ENCODE measurements at regions not wholly inside any gene's neighbourhood (a gene's known extent, or its start where the extent isn't known, plus 50 kb on each side); places are given as distances from the start of the nearest gene placed in this dataset.

DNA sequence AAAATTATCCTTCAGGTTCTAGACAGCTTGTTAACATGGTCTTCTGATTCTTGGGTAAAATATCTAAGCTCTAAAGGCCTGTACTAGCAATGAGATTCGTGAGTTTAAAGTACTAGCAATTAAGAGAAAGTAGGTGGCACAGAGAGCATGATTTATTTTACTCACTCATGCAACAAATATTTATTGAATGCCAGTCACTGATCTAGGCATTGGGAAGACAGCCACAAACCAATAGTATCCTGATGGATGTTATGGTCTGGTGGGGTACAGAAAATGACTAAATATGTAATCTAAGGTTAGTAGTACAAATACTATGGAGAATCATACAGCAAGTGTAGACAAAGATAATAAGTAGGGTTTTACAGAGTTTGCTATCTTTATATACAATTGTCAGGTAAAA, 751.3 kb downstream of the ZNF385D start (continued):
- TF ChIP-seq GABPA (IDR thresholded peaks at IDR 0.05; ENCODE audit: borderline replicate concordance, insufficient read depth, low read length) (no peak), TAF1 (IDR thresholded peaks at IDR 0.05; ENCODE audit: low read depth, low read length) (no peak), HDAC2 (IDR thresholded peaks at IDR 0.05; ENCODE audit: borderline replicate concordance in 1 of 2, low read depth in 2 of 2, low read length in 2 of 2) (no peak)
